WTC11 (cell line): ENCODE measurements at regions not wholly inside any gene's neighbourhood (a gene's known extent, or its start where the extent isn't known, plus 50 kb on each side); places are given as distances from the start of the nearest gene placed in this dataset.
"Not testable (repeated sequence)": the region's sequence is repeated elsewhere in the genome, so short reads cannot be mapped to it uniquely, and the experiment has no call there.

Experiments used
- ATAC-seq: fragments of 200-7000 bp; cut with Tn5 transposase; 2 replicates; pipeline ENCODE4 v1.10.0; 2021; ENCODE audit warnings: mild to moderate bottlenecking, moderate library complexity
- CTCF ChIA-PET: fragments of 300-600 bp; sonication (Branson Sonifier 250); formaldehyde crosslinking; loops from one replicate; lab custom pipeline; 2021; ENCODE audit warnings: antibody characterized with exemption; lab: Charles Lee
- POLR2A ChIA-PET: fragments of 350-600 bp; sonication (Branson Sonifier 250); formaldehyde crosslinking; loops from one replicate; lab custom pipeline; 2021; ENCODE audit warnings: antibody characterized with exemption; lab: Charles Lee
- DNase-seq: peaks from one replicate; pipeline ENCODE4 v3.0.0; 2021; ENCODE audit warnings: low spot score
- H3K27ac Mint-ChIP-seq: 2 replicates; pipeline ENCODE4 v1.8.0; 2021; ENCODE audit warnings: mixed read lengths
- H3K27me3 Mint-ChIP-seq: 2 replicates; pipeline ENCODE4 v1.8.0; 2021; ENCODE audit warnings: low read depth, mild to moderate bottlenecking, moderate library complexity, mixed read lengths
- H3K36me3 Mint-ChIP-seq: 2 replicates; pipeline ENCODE4 v1.8.0; 2021; ENCODE audit warnings: mixed read lengths
- H3K4me1 Mint-ChIP-seq: 2 replicates; pipeline ENCODE4 v1.8.0; 2022; ENCODE audit warnings: mixed read lengths
- H3K4me3 Mint-ChIP-seq: 2 replicates; pipeline ENCODE4 v1.8.0; 2021; ENCODE audit warnings: mild to moderate bottlenecking, moderate library complexity, mixed read lengths
- H3K9me3 Mint-ChIP-seq: 2 replicates; pipeline ENCODE4 v1.8.0; 2021; ENCODE audit warnings: mixed read lengths
- ARID4B ChIP-seq: sonication (generic); formaldehyde crosslinking; IDR thresholded peaks from 2 replicates; pipeline ENCODE4 v1.8.0; 2023; ENCODE audit warnings: missing genetic modification reagents, mild to moderate bottlenecking, borderline replicate concordance
- ESRRA ChIP-seq: sonication (generic); formaldehyde crosslinking; IDR thresholded peaks from 2 replicates; pipeline ENCODE4 v1.8.1; 2022; ENCODE audit warnings: mild to moderate bottlenecking, missing genetic modification reagents, borderline replicate concordance
- FOXK1 ChIP-seq: sonication (generic); formaldehyde crosslinking; IDR thresholded peaks from 2 replicates; pipeline ENCODE4 v1.8.0; 2022; ENCODE audit warnings: mild to moderate bottlenecking, moderate library complexity, missing genetic modification reagents
- GABPB1 ChIP-seq: sonication (generic); formaldehyde crosslinking; IDR thresholded peaks from 2 replicates; pipeline ENCODE4 v1.8.1; 2023; ENCODE audit warnings: mild to moderate bottlenecking, missing genetic modification reagents
- IRF1 ChIP-seq: sonication (generic); formaldehyde crosslinking; IDR thresholded peaks from 2 replicates; pipeline ENCODE4 v1.8.0; 2023; ENCODE audit warnings: missing genetic modification reagents
- JUN ChIP-seq: sonication (generic); formaldehyde crosslinking; IDR thresholded peaks from 2 replicates; pipeline ENCODE4 v1.8.0; 2023; ENCODE audit warnings: mild to moderate bottlenecking, missing genetic modification reagents
- MYBL2 ChIP-seq: sonication (generic); formaldehyde crosslinking; IDR thresholded peaks from 2 replicates; pipeline ENCODE4 v1.8.1; 2023; ENCODE audit warnings: mild to moderate bottlenecking, moderate library complexity, missing genetic modification reagents
- NFE2L1 ChIP-seq: sonication (generic); formaldehyde crosslinking; IDR thresholded peaks from 2 replicates; pipeline ENCODE4 v1.8.1; 2023; ENCODE audit warnings: missing genetic modification reagents
- RELA ChIP-seq: sonication (generic); formaldehyde crosslinking; IDR thresholded peaks from 2 replicates; pipeline ENCODE4 v1.8.1; 2022; ENCODE audit warnings: missing genetic modification reagents, mild to moderate bottlenecking, borderline replicate concordance
- RORB ChIP-seq: fragments of 250-450 bp; sonication (Bioruptor Pico); IDR thresholded peaks from 2 replicates; pipeline ENCODE4 v1.9.0; 2021; ENCODE audit warnings: mild to moderate bottlenecking
- SMAD3 ChIP-seq: sonication (generic); formaldehyde crosslinking; IDR thresholded peaks from 2 replicates; pipeline ENCODE4 v1.8.0; 2022; ENCODE audit warnings: missing genetic modification reagents, mild to moderate bottlenecking, borderline replicate concordance
- SMAD4 ChIP-seq: sonication (generic); formaldehyde crosslinking; IDR thresholded peaks from 2 replicates; pipeline ENCODE4 v1.8.0; 2022; ENCODE audit warnings: mild to moderate bottlenecking, missing genetic modification reagents
- SOX15 ChIP-seq: fragments of 250-450 bp; sonication (Bioruptor Pico); IDR thresholded peaks from 2 replicates; pipeline ENCODE4 v1.9.0; 2021; ENCODE audit warnings: mild to moderate bottlenecking
- TEAD4 ChIP-seq: sonication (generic); formaldehyde crosslinking; IDR thresholded peaks from 2 replicates; pipeline ENCODE4 v1.8.0; 2022; ENCODE audit warnings: mild to moderate bottlenecking, missing genetic modification reagents
- TP53 ChIP-seq: sonication (generic); formaldehyde crosslinking; IDR thresholded peaks from 2 replicates; pipeline ENCODE4 v1.8.1; 2023; ENCODE audit warnings: mild to moderate bottlenecking, missing genetic modification reagents
- USF2 ChIP-seq: sonication (generic); formaldehyde crosslinking; IDR thresholded peaks from 2 replicates; pipeline ENCODE4 v1.8.1; 2023; ENCODE audit warnings: mild to moderate bottlenecking, missing genetic modification reagents, moderate library complexity
- ZNF121 ChIP-seq: sonication (generic); formaldehyde crosslinking; IDR thresholded peaks from 2 replicates; pipeline ENCODE4 v1.8.0; 2023; ENCODE audit warnings: missing genetic modification reagents
- ZNF317 ChIP-seq: sonication (generic); formaldehyde crosslinking; IDR thresholded peaks from 2 replicates; pipeline ENCODE4 v1.8.1; 2023; ENCODE audit warnings: low read depth, mild to moderate bottlenecking, moderate library complexity, missing genetic modification reagents, borderline replicate concordance
- TF ChIP-seq, protein P1 (sequence below): sonication (generic); formaldehyde crosslinking; IDR thresholded peaks from 2 replicates; pipeline ENCODE4 v1.8.0; 2022; ENCODE audit warnings: mild to moderate bottlenecking, missing genetic modification reagents
- TF ChIP-seq, protein P2 (sequence below): sonication (generic); formaldehyde crosslinking; IDR thresholded peaks from 2 replicates; pipeline ENCODE4 v1.8.1; 2022; ENCODE audit warnings: mild to moderate bottlenecking, missing genetic modification reagents, moderate library complexity, borderline replicate concordance
- TF ChIP-seq, protein P3 (sequence below): sonication (generic); formaldehyde crosslinking; IDR thresholded peaks from 2 replicates; pipeline ENCODE4 v1.8.0; 2022; ENCODE audit warnings: mild to moderate bottlenecking, missing genetic modification reagents

GRCh38 chr4:3634894-3635820 is 102.9 kb upstream of the LRPAP1 start (continued):
- no peak for TF ChIP-seq ARID4B (CRISPR knock-in tag)
- TF ChIP-seq FOXK1 (CRISPR knock-in tag) = no peak
- TF ChIP-seq ZNF121 (CRISPR knock-in tag) = no peak
- no peak for TF ChIP-seq ESRRA (CRISPR knock-in tag)
- TF ChIP-seq TEAD4 (CRISPR knock-in tag) = no peak
- no peak for TF ChIP-seq NFE2L1 (CRISPR knock-in tag)
- TF ChIP-seq MYBL2 (CRISPR knock-in tag) = no peak
- TF ChIP-seq, protein P1, sequence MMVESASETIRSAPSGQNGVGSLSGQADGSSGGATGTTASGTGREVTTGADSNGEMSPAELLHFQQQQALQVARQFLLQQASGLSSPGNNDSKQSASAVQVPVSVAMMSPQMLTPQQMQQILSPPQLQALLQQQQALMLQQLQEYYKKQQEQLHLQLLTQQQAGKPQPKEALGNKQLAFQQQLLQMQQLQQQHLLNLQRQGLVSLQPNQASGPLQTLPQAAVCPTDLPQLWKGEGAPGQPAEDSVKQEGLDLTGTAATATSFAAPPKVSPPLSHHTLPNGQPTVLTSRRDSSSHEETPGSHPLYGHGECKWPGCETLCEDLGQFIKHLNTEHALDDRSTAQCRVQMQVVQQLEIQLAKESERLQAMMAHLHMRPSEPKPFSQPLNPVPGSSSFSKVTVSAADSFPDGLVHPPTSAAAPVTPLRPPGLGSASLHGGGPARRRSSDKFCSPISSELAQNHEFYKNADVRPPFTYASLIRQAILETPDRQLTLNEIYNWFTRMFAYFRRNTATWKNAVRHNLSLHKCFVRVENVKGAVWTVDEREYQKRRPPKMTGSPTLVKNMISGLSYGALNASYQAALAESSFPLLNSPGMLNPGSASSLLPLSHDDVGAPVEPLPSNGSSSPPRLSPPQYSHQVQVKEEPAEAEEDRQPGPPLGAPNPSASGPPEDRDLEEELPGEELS (CRISPR knock-in tag) = no peak
- TF ChIP-seq, all 79 proteins: peak for 0

GRCh38 chr4:3634281-3634857 is 102.1 kb upstream of the LRPAP1 start:
- H3K4me3 Mint-ChIP-seq = no peak overlapping the region

GRCh38 chr4:3633277-3633676 is 101.1 kb upstream of the LRPAP1 start:
- H3K27ac Mint-ChIP-seq, DNase-seq, ATAC-seq, H3K27me3 Mint-ChIP-seq, POLR2A ChIA-PET, H3K4me3 Mint-ChIP-seq, H3K4me1 Mint-ChIP-seq, H3K36me3 Mint-ChIP-seq, CTCF ChIA-PET: not testable (repeated sequence)
- peaks cover 13% of the 10 kb centered on the region for H3K9me3 Mint-ChIP-seq

More at GRCh38 chr4:3634281-3634857, 102.1 kb upstream of the LRPAP1 start:
- ChIA-PET POLR2A (no interaction called here), CTCF (no interaction called here)
- TF ChIP-seq RORB (CRISPR knock-in tag) (no peak), SMAD4 (CRISPR knock-in tag) (no peak), SOX15 (CRISPR knock-in tag) (no peak), USF2 (CRISPR knock-in tag) (no peak), SMAD3 (no peak), RELA (CRISPR knock-in tag) (no peak), JUN (CRISPR knock-in tag) (no peak), TP53 (CRISPR knock-in tag) (no peak), IRF1 (no peak), GABPB1 (CRISPR knock-in tag) (no peak), ZNF317 (no peak)
- TF ChIP-seq, protein P2, sequence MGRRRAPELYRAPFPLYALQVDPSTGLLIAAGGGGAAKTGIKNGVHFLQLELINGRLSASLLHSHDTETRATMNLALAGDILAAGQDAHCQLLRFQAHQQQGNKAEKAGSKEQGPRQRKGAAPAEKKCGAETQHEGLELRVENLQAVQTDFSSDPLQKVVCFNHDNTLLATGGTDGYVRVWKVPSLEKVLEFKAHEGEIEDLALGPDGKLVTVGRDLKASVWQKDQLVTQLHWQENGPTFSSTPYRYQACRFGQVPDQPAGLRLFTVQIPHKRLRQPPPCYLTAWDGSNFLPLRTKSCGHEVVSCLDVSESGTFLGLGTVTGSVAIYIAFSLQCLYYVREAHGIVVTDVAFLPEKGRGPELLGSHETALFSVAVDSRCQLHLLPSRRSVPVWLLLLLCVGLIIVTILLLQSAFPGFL = no peak
- TF ChIP-seq, protein P3, sequence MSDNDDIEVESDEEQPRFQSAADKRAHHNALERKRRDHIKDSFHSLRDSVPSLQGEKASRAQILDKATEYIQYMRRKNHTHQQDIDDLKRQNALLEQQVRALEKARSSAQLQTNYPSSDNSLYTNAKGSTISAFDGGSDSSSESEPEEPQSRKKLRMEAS (CRISPR knock-in tag) = no peak
- Mint-ChIP-seq H3K27ac (no peak overlapping the region), H3K9me3 (peaks cover 13% of the 10 kb centered on the region), H3K4me1 (no peaks in the 10 kb centered on the region; the same call in 1 of the 2 replicates), H3K27me3 (peaks cover 5% of the 10 kb centered on the region), H3K36me3 (no peaks in the 10 kb centered on the region)
- no peak for ATAC-seq
- DNase-seq = no peak

GRCh38 chr4:3632794-3633193 is 100.6 kb upstream of the LRPAP1 start:
- DNase-seq, CTCF ChIA-PET, POLR2A ChIA-PET, H3K4me3 Mint-ChIP-seq, H3K27me3 Mint-ChIP-seq, H3K4me1 Mint-ChIP-seq, H3K36me3 Mint-ChIP-seq, ATAC-seq, H3K27ac Mint-ChIP-seq: not testable (repeated sequence)
- H3K9me3 Mint-ChIP-seq = peaks cover 13% of the 10 kb centered on the region
